NCI-H2081 (cell line): ENCODE measurements at regions not wholly inside any gene's neighbourhood (a gene's known extent, or its start where the extent isn't known, plus 50 kb on each side); places are given as distances from the start of the nearest gene placed in this dataset.
"Not testable (repeated sequence)": the region's sequence is repeated elsewhere in the genome, so short reads cannot be mapped to it uniquely, and the experiment has no call there.

Experiments
- DNase-seq, 2 experiments: peaks; one replicate each; lab custom pipeline; 2025; lab: John Stamatoyannopoulos, UW

GRCh38 chr6:75031102-75031501 is 174.8 kb downstream of the COL12A1 start:
- not testable (repeated sequence) for DNase-seq

GRCh38 chr6:75029333-75029732 is 176.5 kb downstream of the COL12A1 start:
- no peak for DNase-seq

GRCh38 chr6:75025371-75025770 is 180.5 kb downstream of the COL12A1 start:
- DNase-seq, result no peak

- DNase-seq, result no peak
Observed at GRCh38 chr6:75024828-75025227, 181.0 kb downstream of the COL12A1 start.

GRCh38 chr6:75023634-75024033 is 182.2 kb downstream of the COL12A1 start:
- no peak for DNase-seq

- DNase-seq, result no peak
Observed at GRCh38 chr6:75020971-75021370, 184.9 kb downstream of the COL12A1 start.

GRCh38 chr6:75020376-75020775 is 185.5 kb downstream of the COL12A1 start:
- DNase-seq, result no peak

GRCh38 chr6:75012018-75012417 is 193.8 kb downstream of the COL12A1 start:
- DNase-seq, result no peak

GRCh38 chr6:75003984-75004383 is 201.9 kb downstream of the COL12A1 start:
- not testable (repeated sequence) for DNase-seq

- DNase-seq, result no peak
Observed at GRCh38 chr6:74997646-74998045, 208.2 kb downstream of the COL12A1 start.

GRCh38 chr6:74993136-74993535 is 212.7 kb downstream of the COL12A1 start:
- DNase-seq, result no peak

- DNase-seq, result no peak
Observed at GRCh38 chr6:74991573-74992332, 214.1 kb downstream of the COL12A1 start.

- DNase-seq, result no peak
Observed at GRCh38 chr6:74979065-74979766, 226.6 kb downstream of the COL12A1 start.

GRCh38 chr6:74976701-74977100 is 229.2 kb downstream of the COL12A1 start:
- DNase-seq, result no peak

GRCh38 chr6:74976026-74976425 is 229.8 kb downstream of the COL12A1 start:
- DNase-seq, result no peak

- no peak for DNase-seq
Observed at GRCh38 chr6:74973591-74973990, 232.3 kb downstream of the COL12A1 start.

- DNase-seq, result no peak
Observed at GRCh38 chr6:74971633-74972032, 234.2 kb downstream of the COL12A1 start.

- no peak for DNase-seq
Observed at GRCh38 chr6:74969591-74970267, 236.1 kb downstream of the COL12A1 start.

- no peak for DNase-seq
Observed at GRCh38 chr6:74967821-74968220, 238.0 kb downstream of the COL12A1 start.

GRCh38 chr6:74966712-74967111 is 239.1 kb downstream of the COL12A1 start:
- no peak for DNase-seq

- no peak for DNase-seq
Observed at GRCh38 chr6:74964871-74965441, 240.9 kb downstream of the COL12A1 start.

- DNase-seq, result no peak
Observed at GRCh38 chr6:74956559-74957428, 249.1 kb downstream of the COL12A1 start.
